ENCODE measurements at regions not wholly inside any gene's neighbourhood (a gene's known extent, or its start where the extent isn't known, plus 50 kb on each side); places are given as distances from the start of the nearest gene placed in this dataset.
"Not testable (repeated sequence)": the region's sequence is repeated elsewhere in the genome, so short reads cannot be mapped to it uniquely, and the experiment has no call there.

DNA sequence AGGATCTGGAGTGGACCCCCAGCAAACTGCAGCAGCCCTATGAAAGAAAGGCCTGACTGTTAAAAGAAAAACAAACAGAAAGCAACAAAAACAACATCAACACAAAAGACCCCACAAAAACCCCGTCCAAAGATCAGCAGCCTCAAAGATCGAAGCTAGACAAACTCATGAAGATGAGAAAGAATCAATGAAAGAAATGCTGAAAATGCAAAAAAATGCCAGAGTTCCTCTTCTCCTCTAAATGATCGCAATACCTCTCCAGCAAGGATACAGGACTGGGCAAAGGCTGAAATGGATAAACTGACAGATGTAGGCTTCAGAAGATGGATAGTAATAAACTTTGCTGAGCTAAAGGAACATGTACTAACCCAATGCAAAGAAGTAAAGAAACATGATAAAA, 526.3 kb upstream of the DAB2 start:
- DNase-seq = no peak

DNA sequence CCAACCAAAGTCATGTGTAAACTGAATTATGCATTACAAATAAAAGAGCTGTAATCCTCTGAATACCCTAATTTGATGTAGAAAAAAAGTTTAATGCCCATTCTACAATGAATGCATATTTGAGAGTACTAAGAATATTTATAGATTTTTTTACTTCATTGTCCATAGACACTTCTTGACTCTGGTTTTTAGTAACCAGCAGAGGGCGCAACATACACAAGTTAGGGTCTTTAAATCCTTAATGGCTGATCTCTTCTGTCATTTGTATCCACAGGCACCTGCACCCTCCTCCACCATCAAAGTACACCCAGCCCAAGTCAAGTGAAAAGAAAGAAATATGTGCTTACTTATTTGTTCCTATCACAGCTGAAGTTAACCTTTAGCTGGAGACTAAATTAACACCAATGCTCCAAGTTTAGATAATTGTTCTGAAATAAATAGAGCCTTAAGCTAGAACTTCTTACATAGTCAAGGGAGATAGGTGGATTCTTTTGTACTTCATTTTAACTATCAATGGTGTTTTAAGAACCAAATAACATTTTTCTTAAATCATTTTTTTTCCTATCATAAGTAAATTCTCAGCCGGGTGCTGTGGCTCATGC, 524.2 kb upstream of the DAB2 start:
- DNase-seq = peak; percentile 63

DNA sequence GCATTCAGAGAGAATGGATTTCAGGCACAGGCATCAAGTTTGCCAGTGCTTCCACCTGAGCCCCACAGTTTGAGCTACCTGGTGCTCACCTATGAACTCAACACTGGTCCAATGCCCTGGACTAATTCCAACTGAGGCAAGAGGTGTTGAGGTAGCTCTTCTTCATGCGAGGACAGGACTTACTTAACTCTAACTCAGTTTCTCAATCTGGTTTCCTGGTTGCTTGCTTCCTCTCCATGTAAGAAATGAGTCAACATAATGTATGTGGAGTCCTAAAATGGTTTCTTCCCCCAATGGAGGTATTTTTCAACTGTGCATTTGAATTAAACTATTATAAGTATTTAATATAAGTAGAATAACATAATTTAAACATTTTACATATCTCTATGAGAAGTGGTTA, 523.6 kb upstream of the DAB2 start:
- DNase-seq = no peak

DNA sequence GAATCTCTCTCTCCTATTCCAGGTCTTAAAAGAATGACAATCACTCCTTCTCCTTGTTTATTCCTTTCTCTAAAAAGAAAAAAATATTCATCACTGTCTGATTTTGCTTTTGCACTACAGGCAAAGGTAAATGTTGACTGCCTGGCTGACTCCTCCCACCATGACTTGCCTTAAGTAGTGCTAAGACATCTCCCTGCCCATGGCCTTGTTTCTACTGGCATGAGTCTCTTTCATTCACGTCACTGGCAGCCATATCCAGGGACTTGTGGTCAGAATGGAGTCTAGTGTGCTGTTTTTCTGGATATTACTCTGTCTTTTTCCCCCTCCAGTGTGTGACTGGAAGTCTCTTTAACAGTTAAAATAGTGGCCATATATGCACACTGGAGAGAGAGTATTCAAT, 522.9 kb upstream of the DAB2 start:
- no peak for DNase-seq

DNA sequence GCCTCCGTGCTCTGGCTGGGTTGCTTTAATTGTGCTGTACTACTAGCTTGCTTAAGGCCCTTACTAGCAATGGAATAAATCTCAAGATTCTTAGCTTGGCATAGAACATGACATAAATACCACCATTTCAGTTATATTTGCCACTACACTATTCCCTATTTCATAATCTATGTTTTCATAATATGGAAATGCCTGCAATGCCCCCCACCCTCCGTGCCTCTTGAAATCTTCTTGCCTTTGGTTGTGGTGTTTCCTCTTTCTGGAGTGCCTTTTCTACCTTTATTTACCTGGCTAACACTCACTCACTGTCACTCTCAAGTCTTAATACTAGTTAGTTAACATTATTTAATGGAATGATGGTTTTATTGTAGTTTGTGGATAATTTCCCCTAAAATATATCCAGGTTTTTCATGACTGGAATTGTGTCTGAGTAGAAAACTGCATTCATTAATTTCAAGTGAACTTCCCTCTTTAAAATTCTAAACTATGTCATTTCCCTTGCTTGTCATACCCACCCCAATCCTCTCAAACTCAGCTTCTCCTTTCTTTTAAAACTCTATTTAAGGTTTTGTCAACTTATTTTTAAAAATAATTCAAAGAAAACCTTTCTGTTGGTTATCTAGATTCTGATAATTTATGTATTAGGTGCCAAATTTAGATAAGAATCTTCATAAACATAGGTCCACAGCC, 521.7 kb upstream of the DAB2 start:
- DNase-seq = no peak

DNA sequence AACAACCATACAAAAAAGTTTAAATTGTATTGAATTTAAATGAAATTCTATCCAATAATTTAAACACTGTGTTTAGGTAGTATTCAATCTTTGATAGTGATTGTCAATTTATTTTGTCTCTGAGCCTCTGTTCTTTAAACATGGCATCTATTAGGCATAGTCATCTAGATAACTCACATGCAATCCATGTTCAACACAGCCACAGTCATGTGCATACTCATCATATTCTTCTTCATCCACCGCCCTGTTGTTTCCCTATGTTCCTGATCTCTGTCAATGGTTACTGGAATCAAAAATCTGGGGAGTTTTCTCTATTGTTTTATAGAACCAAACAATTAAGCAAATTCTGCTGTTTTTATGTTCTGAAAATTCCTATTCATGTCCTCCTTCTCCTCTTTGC, 521.1 kb upstream of the DAB2 start:
- DNase-seq = no peak

DNA sequence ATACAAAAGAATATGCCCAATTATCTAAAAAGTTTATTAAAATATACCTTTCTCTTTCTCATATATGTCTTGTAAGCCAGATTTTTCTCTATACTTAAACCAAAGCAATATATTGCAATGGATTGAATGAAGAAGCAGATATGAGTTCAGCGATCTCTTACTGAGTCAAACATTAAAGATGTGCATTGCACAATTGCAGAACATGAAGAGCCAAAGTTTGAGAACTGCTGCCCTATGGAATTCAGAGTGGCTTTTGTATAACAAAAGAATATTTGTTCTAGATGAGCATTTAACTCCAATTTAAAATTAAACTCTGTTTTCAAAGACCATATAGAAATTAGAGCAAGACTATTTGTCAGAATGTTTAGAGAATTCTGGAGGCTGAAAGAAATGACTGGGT, 519.0 kb upstream of the DAB2 start:
- DNase-seq = peak; percentile 37

DNA sequence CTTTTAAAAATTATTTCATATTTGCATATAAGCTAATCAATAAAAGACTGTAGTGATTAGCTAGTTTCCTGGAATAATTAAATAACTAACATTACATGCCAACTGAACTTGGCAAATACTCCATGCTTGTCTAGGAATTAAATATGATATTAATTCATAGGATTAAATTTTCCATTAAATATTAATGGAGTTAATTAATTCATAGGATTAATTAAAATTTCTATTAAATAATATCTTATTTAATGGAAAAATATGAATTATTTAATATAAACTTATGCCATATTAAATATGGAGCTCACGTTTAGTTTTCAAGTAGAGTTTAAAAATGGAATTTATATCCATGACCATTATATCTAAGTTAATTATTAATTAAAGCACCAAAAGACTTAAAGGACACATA, 517.8 kb upstream of the DAB2 start:
- no peak for DNase-seq

DNA sequence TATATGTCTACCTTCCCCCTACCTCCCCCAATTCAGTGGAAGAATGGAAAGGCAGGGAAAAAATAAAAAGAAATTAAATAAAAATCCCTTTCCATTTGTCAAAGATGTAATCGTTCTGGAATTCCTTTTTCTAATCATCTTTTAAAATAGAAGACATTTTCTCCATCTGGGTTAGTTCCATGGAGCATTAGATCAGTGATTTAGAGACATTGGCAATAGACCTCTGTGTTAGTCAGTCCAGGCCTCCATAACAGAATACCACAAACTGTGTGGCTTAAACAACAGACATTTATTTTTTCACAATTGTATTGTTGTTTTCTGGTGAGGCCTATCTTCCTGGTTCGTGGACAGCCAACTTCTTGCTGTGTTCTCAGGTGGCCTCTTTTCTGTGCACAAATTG, 516.6 kb upstream of the DAB2 start:
- peak; percentile 30 for DNase-seq

DNA sequence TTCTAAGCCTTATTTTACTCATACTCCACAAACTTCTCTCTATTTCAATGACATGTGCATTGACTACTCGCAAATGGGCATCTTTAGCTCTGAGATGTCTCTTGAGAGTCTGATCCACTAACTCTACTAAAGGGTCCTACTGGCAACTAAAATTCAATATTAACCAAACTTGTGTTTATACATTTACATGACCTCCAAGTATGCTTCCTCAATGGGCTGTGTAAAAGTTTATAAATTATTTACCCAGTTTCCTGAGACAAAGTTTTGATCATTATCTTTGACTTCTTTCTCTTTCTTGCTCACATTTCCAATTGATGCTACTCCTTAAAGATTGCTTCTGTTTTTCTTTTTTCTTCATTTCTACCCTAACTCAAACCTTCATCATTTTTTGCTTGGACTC, 510.1 kb upstream of the DAB2 start:
- no peak for DNase-seq

DNA sequence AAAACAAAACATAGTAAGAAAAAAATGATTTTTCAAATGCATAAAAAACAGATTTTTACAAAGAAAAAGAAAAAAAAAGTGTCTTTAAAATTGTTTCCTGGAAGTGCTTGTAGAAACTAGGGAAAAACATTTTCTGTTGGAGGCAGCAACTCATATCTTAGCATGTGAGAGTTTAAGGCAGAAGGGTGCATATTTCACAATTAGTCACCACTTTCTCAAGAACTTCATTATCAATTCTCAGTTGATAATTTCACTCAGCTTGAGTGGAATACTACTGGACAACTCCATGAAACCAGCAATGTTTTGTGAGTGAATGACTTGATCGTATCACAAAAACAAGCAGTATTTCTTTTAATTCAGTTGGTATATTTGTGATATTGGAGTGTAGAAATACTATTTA, 508.3 kb upstream of the DAB2 start:
- no peak for DNase-seq

DNA sequence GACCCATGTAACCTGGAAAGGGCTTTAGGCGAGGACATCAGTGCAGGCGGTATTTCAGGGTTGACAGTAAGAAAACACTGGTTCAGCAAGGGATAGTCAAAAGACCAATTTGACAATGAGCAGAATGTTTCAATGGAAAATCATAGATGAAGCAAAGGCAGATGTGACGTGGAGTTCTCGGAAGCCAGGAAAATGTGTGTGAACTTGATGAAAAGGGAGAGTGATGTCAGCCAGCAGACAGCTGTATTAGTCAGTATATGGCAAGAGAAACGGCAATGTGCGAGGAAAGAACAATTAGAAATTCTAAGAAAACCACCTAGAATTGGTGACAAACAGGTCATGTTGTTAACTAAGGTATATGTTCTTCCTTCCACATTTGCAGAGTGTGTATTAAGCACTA, 503.9 kb upstream of the DAB2 start:
- DNase-seq = peak; percentile 37

DNA sequence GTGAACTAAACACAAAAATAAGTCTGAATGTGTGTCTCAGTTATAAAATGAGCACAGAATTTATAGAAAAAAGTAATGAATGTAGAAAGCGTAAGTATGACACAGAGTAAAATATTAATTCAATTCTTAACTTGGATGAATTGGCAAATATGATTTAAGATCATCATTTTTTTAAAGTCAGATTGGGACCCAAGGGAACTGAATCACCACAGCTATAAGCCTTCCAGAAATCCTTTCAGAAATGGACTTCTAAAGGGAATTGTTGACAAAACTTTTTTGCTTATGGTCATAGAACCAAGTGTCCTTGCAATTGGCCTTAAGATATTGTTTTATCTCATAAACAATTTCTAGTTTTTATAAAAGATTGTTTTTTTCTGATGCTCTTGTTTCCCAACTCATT, 495.1 kb upstream of the DAB2 start:
- DNase-seq = no peak

DNA sequence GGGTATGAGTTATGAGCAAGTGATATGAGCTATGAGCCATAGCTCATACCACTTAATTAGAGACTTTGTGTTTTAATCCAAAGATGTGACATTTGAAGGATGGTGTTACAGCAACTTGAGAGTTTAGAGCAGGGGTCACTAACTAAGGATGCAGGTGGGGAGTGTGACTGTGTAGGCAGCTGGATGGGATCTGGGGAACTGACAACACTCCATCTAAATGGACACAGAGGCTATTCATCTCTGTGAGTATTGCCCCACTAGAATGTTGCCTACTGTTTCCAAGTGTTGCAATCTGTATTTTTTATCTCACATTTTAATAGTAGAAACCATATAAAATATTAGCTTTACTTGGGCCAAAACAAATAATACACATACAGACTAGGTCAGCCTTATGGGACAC, 488.1 kb upstream of the DAB2 start:
- no peak for DNase-seq

DNA sequence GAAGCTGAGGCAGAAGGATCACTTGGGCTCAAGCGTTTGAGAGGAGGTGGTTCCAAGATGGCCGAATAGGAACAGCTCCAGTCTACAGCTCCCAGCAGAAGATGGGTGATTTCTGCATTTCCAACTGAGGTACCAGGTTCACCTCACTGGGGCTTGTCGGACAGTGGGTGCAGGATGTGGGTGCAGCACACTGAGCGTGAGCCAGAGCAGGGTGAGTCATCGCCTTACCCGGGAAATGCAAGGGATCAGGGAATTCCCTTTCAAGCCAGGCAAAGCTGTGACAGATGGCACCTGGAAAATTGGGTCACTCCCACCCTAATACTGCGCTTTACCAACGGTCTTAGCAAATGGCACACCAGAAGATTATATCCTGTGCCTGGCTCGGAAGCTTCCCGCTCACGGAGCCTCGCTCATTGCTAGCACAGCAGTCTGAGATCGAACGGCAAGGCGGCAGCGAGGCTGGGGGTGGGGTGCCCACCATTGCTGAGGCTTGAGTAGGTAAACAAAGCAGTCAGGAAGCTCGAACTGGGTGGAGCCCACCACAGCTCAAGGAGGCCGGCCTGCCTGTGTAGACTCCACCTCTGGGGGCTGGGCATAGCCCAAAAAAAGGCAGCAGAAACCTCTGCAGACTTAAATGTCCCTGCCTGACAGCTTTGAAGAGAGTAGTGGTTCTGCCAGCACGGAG, 482.6 kb upstream of the DAB2 start:
- not testable (repeated sequence) for DNase-seq

DNA sequence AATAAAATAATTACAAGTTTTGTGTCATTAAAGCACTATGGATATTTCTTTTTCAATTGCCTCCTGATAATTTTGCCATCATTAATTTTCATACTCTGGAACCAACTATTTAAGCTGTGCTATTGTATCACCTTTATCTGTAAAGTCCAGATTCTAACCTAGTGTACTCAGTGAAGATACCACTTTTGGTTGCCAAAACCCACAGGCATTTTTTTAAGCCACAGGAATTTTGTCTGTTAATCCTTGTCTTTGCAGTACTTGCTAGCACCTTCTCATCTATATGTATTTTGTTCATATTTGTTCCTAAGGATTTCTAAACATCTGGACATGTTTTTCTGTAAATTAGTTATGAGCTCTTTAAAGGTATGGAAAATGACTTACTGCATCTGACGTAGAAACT, 481.4 kb upstream of the DAB2 start:
- DNase-seq = peak; percentile 62

DNA sequence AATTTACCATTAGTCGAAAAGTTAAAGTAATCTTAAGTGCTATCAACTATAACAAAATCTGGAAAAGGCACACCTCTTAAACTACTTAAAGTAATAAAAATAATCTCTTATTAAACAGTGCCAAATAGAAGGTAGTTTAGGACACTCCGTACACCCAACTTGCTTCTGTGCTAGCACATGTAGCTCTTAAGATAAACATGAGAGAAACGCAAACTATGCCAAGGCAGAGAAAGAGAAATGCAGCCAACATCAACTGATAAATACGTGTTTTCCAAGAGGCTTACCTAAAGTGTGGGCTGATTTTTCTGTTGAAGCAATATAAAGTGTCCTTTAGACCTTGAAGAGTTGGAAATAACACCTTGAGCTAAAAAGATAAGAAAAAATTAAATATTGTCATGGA, 480.6 kb upstream of the DAB2 start:
- no peak for DNase-seq

DNA sequence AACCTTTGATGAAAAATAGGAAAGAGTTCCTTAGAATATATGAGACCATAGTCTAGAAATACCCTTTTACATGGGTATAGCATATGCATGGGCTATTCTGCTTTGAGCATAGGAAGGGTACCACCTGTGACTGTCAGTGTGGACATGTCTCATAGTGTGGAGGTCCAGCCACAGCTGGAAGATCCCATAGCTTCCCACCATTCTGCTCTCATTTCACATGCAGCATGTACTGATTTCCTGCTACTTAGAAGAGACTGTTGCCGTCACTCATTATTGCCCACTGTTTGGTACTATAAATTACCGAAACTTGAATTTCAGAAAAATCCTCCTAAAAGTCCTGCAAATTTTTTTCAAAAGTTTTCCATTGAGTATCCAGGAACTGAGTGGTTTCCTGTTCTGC, 477.8 kb upstream of the DAB2 start:
- DNase-seq = no peak

DNA sequence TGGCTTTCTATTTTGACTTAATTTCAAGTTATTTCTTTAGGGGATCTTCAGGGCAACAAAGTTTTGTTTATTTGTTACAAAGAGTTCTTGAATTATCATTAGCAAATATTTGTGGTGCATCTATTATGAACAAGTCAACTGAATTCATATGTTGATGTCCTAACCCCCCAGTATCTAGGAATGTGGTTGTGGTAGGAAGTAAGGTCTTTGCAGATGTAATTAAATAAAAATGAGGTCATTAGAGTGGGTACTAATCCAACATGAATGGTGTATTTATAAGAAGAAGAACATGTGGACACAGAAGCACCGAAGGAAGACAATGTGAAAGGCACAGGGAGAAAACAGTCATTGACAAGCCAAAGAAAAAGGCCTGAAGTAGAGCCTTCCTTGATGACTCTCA, 474.0 kb upstream of the DAB2 start:
- no peak for DNase-seq

DNA sequence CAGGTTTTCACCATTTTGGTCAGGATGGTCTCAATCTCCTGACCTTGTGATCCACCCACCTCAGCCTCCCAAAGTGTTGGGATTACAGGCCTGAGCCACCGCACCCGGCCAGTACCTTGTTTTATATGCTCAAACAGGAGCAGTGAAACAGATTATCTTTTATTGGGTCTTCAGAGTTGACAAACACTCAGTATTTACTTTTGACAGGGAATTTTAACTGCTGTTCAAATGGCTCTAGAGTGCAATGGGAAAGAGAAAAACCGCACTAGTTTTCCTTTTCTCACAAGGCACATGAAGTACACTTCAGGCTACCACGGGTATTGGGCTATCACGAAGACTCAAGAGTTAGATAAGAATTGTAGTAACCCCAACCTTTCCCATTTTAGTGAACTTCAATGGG, 471.9 kb upstream of the DAB2 start:
- no peak for DNase-seq

DNA sequence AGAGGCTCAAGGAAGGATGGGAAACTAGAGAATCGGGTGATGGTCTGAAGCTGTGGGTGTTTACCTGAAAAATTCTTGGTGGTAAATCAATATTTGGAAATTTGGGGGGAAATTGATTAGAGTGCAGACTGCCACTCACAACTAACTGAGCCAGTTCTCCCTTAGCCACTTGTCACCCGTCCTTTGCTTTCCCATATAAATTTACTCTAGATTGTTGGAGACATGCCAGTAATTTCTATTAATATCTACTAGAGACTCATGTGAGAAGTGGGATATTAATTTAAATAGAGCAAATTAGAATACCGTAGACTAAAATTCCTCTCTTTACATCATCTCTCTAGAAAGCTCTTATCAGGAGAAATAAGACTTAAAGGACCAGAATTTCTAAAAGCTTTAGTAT, 471.3 kb upstream of the DAB2 start:
- DNase-seq = no peak

DNA sequence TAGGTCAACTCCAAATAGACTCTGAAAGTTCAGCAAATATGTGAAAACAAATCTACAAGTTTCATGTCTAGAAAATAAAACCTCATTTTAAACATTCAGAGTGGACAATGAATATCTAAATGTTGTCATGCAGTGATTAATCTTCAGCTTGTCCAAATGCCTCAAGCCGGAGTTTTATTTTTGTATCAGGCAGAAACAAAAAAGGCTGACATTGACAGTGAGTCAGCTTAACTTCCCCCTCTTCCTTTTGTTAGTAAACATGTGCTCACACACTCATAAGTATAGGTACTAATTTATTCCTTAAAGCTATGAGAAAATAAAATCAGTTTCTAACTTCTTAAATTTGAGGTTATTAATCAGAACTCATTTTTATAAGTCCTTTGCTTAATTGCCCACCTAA, 467.9 kb upstream of the DAB2 start:
- no peak for DNase-seq

DNA sequence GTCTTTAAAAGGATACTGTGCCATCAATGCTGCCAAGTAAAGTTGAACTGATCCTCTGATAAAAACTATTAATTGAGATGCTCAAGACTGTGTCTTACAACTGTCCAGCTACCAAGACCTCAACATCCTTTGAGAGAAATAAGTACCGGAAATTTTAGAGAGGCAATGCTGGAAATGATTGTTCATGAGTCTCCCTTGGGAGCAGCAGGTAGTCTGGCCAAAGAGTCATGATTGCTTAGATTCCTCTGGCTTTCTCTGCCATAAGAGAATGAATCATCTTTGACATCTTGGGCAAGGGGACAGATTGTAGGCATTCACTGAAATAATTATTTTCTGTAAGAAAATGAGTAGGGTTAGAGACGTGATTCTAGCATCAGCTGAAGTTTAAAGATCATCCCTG, 466.6 kb upstream of the DAB2 start:
- DNase-seq = peak; percentile 26

DNA sequence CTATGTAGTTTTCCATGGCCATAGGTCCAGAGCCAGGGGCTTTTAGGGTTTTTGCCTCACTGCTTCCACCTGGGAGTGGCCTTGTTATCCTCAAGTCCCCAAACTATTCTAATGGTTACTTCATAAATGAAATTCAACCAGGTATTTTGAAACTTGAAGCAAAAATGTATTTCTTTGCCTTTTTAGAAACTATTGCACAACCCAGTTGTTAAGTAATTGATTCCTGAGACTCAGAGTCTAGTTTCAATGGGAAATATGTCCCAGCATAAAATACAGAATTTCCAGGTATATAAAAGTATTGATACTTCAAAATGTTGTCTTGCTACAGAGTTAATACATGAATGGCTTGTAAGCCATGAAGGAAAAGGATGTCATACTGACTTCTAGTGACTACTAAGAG, 456.2 kb upstream of the DAB2 start:
- no peak for DNase-seq

Data from fibroblast of skin of abdomen (primary cell).